HUDEP-2 (cell line): ENCODE measurements at regions not wholly inside any gene's neighbourhood (a gene's known extent, or its start where the extent isn't known, plus 50 kb on each side); places are given as distances from the start of the nearest gene placed in this dataset.

Source experiments
- DNase-seq, 76 experiments: peaks; one replicate each; lab custom pipeline; 2025; ENCODE audit not compliant: unreplicated experiment in 76 of 76; lab: John Stamatoyannopoulos, UW

- DNase-seq: no peak
These were observed 799.4 kb upstream of the AGA start for GRCh38 chr4:178241601-178242118.

GRCh38 chr4:178242655-178243054 lies 800.4 kb upstream of the AGA start:
- no peak for DNase-seq

- DNase-seq: no peak
These were observed 802.5 kb upstream of the AGA start for GRCh38 chr4:178244785-178245184.

- no peak for DNase-seq
These were observed 812.9 kb upstream of the AGA start for GRCh38 chr4:178255172-178255571.

GRCh38 chr4:178258603-178259002 lies 816.4 kb upstream of the AGA start:
- DNase-seq: no peak

- DNase-seq: no peak
These were observed 817.3 kb upstream of the AGA start for GRCh38 chr4:178259566-178259965.

GRCh38 chr4:178264001-178264400 lies 821.8 kb upstream of the AGA start:
- no peak for DNase-seq

- DNase-seq: no peak
These were observed 829.1 kb upstream of the AGA start for GRCh38 chr4:178271386-178271785.

- DNase-seq: no peak
These were observed 830.9 kb upstream of the AGA start for GRCh38 chr4:178273168-178273567.

- no peak for DNase-seq
These were observed 833.6 kb upstream of the AGA start for GRCh38 chr4:178275671-178276360.

- no peak for DNase-seq
These were observed 838.1 kb upstream of the AGA start for GRCh38 chr4:178280362-178280761.

- no peak for DNase-seq
These were observed 846.2 kb upstream of the AGA start for GRCh38 chr4:178288462-178288861.

GRCh38 chr4:178293601-178294000 lies 851.4 kb upstream of the AGA start:
- DNase-seq: no peak

- DNase-seq: no peak
These were observed 854.4 kb upstream of the AGA start for GRCh38 chr4:178296669-178297068.

GRCh38 chr4:178306565-178306964 lies 864.3 kb upstream of the AGA start:
- no peak for DNase-seq

GRCh38 chr4:178309890-178310289 lies 867.7 kb upstream of the AGA start:
- no peak for DNase-seq

- no peak for DNase-seq
These were observed 869.8 kb upstream of the AGA start for GRCh38 chr4:178311997-178312396.

GRCh38 chr4:178314287-178314686 lies 872.0 kb upstream of the AGA start:
- DNase-seq: no peak

- no peak for DNase-seq
These were observed 874.0 kb upstream of the AGA start for GRCh38 chr4:178316211-178316610.

- DNase-seq: no peak
These were observed 877.8 kb upstream of the AGA start for GRCh38 chr4:178320003-178320402.

GRCh38 chr4:178322524-178323183 lies 880.4 kb upstream of the AGA start:
- DNase-seq: no peak

GRCh38 chr4:178329226-178329872 lies 887.1 kb upstream of the AGA start:
- DNase-seq: no peak
